ENCODE measurements at regions not wholly inside any gene's neighbourhood (a gene's known extent, or its start where the extent isn't known, plus 50 kb on each side); places are given as distances from the start of the nearest gene placed in this dataset.

DNA sequence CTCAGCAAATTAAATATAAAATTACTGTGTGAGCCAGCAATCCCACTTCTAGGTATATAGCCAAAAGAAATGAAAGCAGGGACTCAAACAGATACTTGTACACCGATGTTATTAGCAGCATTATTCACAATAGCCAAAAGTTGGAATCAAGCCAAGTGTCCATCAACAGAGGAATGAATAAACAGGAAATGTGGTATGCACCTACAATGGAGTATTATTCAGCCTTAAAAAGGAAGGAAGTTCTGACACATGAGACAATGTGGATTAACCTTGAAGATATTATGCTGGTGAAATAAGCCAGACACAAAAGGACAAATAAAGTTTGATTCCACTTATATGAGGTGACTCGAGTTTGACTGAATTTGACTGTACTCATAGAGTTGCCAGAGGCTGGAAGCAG lies 108.3 kb upstream of the DUSP21 start:
- TF ChIP-seq CTCF (IDR thresholded peaks at IDR 0.05) (no peak), POLR2A (IDR thresholded peaks at IDR 0.05) (no peak)

Measured in thyroid gland (tissue), 4 donors.